MM.1S (cell line): ENCODE measurements at regions not wholly inside any gene's neighbourhood (a gene's known extent, or its start where the extent isn't known, plus 50 kb on each side); places are given as distances from the start of the nearest gene placed in this dataset.
A peak's percentile ranks its signal among the peaks of the same experiment; 100 is the strongest.

Source experiments
- DNase-seq: peaks from one replicate; pipeline ENCODE4 v3.0.0-alpha.2; 2015
- H2AFZ ChIP-seq: fragments of 300-600 bp; sonication (generic); 2 replicates; pipeline ENCODE4 v1.6.0; 2016; ENCODE audit warnings: antibody characterized with exemption, low read length
- H3F3A ChIP-seq: fragments of 300-600 bp; sonication (generic); 2 replicates; pipeline ENCODE4 v1.6.1; 2016; ENCODE audit warnings: mild to moderate bottlenecking, antibody characterized with exemption, low read length, moderate library complexity, mixed read lengths; ENCODE audit not compliant: insufficient read depth
- H3K27ac ChIP-seq: fragments of 300-600 bp; sonication (generic); 2 replicates; pipeline ENCODE4 v1.5.1; 2016; ENCODE audit warnings: mild to moderate bottlenecking, low read length
- H3K27me3 ChIP-seq: fragments of 300-600 bp; sonication (generic); replicated peaks from 2 replicates; pipeline ENCODE4 v1.6.0; 2016; ENCODE audit warnings: low read length; ENCODE audit not compliant: insufficient read depth
- H3K36me3 ChIP-seq: fragments of 300-600 bp; sonication (generic); replicated peaks from 2 replicates; pipeline ENCODE4 v1.6.1; 2016; ENCODE audit warnings: mild to moderate bottlenecking, low read length, mixed read lengths; ENCODE audit not compliant: insufficient read depth
- H3K4me1 ChIP-seq: fragments of 300-600 bp; sonication (generic); 2 replicates; pipeline ENCODE4 v1.6.1; 2016; ENCODE audit warnings: low read length, mixed read lengths
- H3K4me2 ChIP-seq: fragments of 300-600 bp; sonication (generic); 2 replicates; pipeline ENCODE4 v1.6.0; 2016; ENCODE audit warnings: low read depth, low read length
- H3K4me3 ChIP-seq: fragments of 300-600 bp; sonication (generic); 2 replicates; pipeline ENCODE4 v1.5.1; 2016; ENCODE audit warnings: low read length, mixed read lengths
- H3K79me2 ChIP-seq: fragments of 300-600 bp; sonication (generic); 2 replicates; pipeline ENCODE4 v1.6.1; 2016; ENCODE audit warnings: mixed run types, low read length, mixed read lengths
- H3K9ac ChIP-seq: fragments of 300-600 bp; sonication (generic); 2 replicates; pipeline ENCODE4 v1.6.1; 2016; ENCODE audit warnings: low read length, mixed read lengths
- H3K9me2 ChIP-seq: fragments of 300-600 bp; sonication (generic); replicated peaks from 2 replicates; pipeline ENCODE4 v1.6.1; 2016; ENCODE audit warnings: mild to moderate bottlenecking, low read length, mixed read lengths; ENCODE audit not compliant: insufficient read depth
- H3K9me3 ChIP-seq: fragments of 300-600 bp; sonication (generic); replicated peaks from 2 replicates; pipeline ENCODE4 v1.6.1; 2016; ENCODE audit warnings: mild to moderate bottlenecking, low read length, mixed read lengths; ENCODE audit not compliant: insufficient read depth
- H4K20me1 ChIP-seq: fragments of 300-600 bp; sonication (generic); 2 replicates; pipeline ENCODE4 v1.6.1; 2016; ENCODE audit warnings: mild to moderate bottlenecking, low read length, moderate library complexity, mixed read lengths; ENCODE audit not compliant: insufficient read depth
- EZH2 ChIP-seq: fragments of 300-600 bp; sonication (generic); optimal IDR thresholded peaks from 2 replicates; pipeline ENCODE3; 2017; ENCODE audit warnings: low read depth, mild to moderate bottlenecking, antibody characterized with exemption, low read length, mixed read lengths
- EZH2phosphoT487 ChIP-seq: fragments of 300-600 bp; sonication (generic); IDR thresholded peaks from 2 replicates; pipeline ENCODE4 v1.6.1; 2018; ENCODE audit warnings: antibody characterized with exemption, low read length
- TF ChIP-seq, protein P1 (sequence below): fragments of 300-600 bp; sonication (generic); IDR thresholded peaks from 2 replicates; pipeline ENCODE4 v1.5.1; 2016; ENCODE audit warnings: antibody characterized with exemption, low read length, mixed read lengths

- Histone ChIP-seq H3K4me3 (no peak overlapping the region), H3F3A (no peaks in the 10 kb centered on the region), H3K27me3 (no peaks in the 10 kb centered on the region), H3K9me2 (no peaks in the 10 kb centered on the region), H3K9ac (no peak overlapping the region), H3K9me3 (no peaks in the 10 kb centered on the region), H3K79me2 (no peaks in the 10 kb centered on the region), H2AFZ (peak overlapping the region; percentile 79; the same call in 1 of the 2 replicates), H3K4me2 (no peak overlapping the region), H3K27ac (no peak overlapping the region), H3K36me3 (no peaks in the 10 kb centered on the region), H3K4me1 (peaks cover 5% of the 10 kb centered on the region; the same call in 1 of the 2 replicates), H4K20me1 (no peaks in the 10 kb centered on the region)
- no peak for DNase-seq
- TF ChIP-seq, protein P1, sequence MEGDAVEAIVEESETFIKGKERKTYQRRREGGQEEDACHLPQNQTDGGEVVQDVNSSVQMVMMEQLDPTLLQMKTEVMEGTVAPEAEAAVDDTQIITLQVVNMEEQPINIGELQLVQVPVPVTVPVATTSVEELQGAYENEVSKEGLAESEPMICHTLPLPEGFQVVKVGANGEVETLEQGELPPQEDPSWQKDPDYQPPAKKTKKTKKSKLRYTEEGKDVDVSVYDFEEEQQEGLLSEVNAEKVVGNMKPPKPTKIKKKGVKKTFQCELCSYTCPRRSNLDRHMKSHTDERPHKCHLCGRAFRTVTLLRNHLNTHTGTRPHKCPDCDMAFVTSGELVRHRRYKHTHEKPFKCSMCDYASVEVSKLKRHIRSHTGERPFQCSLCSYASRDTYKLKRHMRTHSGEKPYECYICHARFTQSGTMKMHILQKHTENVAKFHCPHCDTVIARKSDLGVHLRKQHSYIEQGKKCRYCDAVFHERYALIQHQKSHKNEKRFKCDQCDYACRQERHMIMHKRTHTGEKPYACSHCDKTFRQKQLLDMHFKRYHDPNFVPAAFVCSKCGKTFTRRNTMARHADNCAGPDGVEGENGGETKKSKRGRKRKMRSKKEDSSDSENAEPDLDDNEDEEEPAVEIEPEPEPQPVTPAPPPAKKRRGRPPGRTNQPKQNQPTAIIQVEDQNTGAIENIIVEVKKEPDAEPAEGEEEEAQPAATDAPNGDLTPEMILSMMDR: no peak
- TF ChIP-seq EZH2phosphoT487 (no peak), EZH2 (no peak)
Measured at GRCh38 chr11:59284773-59285129, 72.0 kb upstream of the MPEG1 start.

- peaks cover 5% of the 10 kb centered on the region; the same call in 1 of the 2 replicates for H3K4me1 ChIP-seq
- peak; percentile 67 for DNase-seq
- no peaks in the 10 kb centered on the region for H3K79me2 ChIP-seq
- no peaks in the 10 kb centered on the region for H3K9me2 ChIP-seq
- H3K4me2 ChIP-seq: peak overlapping the region; percentile 73
- H2AFZ ChIP-seq: peak overlapping the region; percentile 79
- no peaks in the 10 kb centered on the region for H3F3A ChIP-seq
- H3K9me3 ChIP-seq: no peaks in the 10 kb centered on the region
- no peaks in the 10 kb centered on the region for H4K20me1 ChIP-seq
- H3K4me3 ChIP-seq: peak overlapping the region; percentile 44
- no peak for TF ChIP-seq EZH2phosphoT487
- TF ChIP-seq, protein P1: peak; percentile 79
- TF ChIP-seq EZH2: no peak
- H3K9ac ChIP-seq: peak overlapping the region; percentile 20; the same call in 1 of the 2 replicates
- no peak overlapping the region for H3K27ac ChIP-seq
- H3K27me3 ChIP-seq: no peaks in the 10 kb centered on the region
- no peaks in the 10 kb centered on the region for H3K36me3 ChIP-seq
Measured at GRCh38 chr11:59283825-59284772, 71.4 kb upstream of the MPEG1 start.

- H3K4me1 ChIP-seq: peaks cover 5% of the 10 kb centered on the region; the same call in 1 of the 2 replicates
- H4K20me1 ChIP-seq: no peaks in the 10 kb centered on the region
- H3F3A ChIP-seq: no peaks in the 10 kb centered on the region
- no peak overlapping the region for H3K4me3 ChIP-seq
- 0 out of 2 replicates have a peak overlapping the region, but pooled peaks have one; percentile 79 for H2AFZ ChIP-seq
- H3K9ac ChIP-seq: no peak overlapping the region
- no peak overlapping the region for H3K4me2 ChIP-seq
- no peak overlapping the region for H3K27ac ChIP-seq
- TF ChIP-seq EZH2phosphoT487 (no peak), EZH2 (no peak)
- TF ChIP-seq, protein P1: no peak
- no peaks in the 10 kb centered on the region for H3K9me3 ChIP-seq
- H3K36me3 ChIP-seq: no peaks in the 10 kb centered on the region
- H3K79me2 ChIP-seq: no peaks in the 10 kb centered on the region
- no peaks in the 10 kb centered on the region for H3K9me2 ChIP-seq
- no peaks in the 10 kb centered on the region for H3K27me3 ChIP-seq
- no peak for DNase-seq
Measured at GRCh38 chr11:59283311-59283710, 70.6 kb upstream of the MPEG1 start.
